Stimulated activated CD8-positive, alpha-beta memory T cell treated with anti-CD3 and anti-CD28 coated beads, Interleukin-7, amount 100 ng/mL, for 48 hours (primary cell): ENCODE measurements at regions not wholly inside any gene's neighbourhood (a gene's known extent, or its start where the extent isn't known, plus 50 kb on each side); places are given as distances from the start of the nearest gene placed in this dataset.

Experiments used
- DNase-seq, 2 donors: peaks; one replicate each; pipeline ENCODE4 v3.0.0-alpha.2; 2020; ENCODE audit warnings: low read depth in 1 of 2; ENCODE audit errors: extremely low read depth in 1 of 2

DNA sequence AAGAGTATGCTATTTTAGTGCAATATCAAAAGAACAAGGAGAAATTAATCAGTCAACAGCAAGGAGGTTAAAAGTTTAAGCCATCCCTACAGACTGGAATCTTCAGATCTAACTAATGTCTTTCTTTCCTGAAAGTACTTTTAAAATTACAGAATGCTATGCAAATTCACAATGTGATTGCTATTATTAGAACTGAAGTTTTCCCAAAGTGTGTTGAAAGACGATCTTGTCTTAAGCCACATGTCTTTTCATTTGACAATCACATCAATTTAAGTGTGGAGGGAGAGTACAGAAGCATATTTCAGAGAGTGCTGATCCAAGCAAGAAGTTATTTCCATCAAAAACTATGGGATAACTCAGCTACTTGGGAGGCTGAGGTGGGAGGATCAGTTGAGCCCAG lies 64.7 kb upstream of the TNIP3 start:
- DNase-seq: no peak

DNA sequence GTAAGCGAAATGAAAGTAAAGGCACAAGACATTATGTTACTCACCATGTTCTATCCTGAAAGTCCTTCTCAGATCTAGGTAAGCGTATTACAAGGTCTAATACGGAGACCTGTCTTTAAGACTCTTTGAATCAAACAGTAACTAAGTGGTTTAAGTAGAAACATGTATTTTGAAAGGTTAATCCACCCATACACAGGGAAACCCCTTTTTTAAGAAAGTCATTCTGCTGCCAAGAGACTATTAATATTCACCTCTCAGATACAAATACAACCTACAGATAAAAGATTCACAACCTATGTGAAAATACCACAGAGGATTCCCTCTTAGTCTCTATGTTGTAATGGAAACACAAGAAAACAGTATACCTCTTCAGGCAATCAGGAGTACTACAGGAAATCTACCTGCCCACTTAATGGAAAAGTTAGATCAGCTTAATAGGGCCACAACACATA lies 63.2 kb upstream of the TNIP3 start:
- DNase-seq: no peak

DNA sequence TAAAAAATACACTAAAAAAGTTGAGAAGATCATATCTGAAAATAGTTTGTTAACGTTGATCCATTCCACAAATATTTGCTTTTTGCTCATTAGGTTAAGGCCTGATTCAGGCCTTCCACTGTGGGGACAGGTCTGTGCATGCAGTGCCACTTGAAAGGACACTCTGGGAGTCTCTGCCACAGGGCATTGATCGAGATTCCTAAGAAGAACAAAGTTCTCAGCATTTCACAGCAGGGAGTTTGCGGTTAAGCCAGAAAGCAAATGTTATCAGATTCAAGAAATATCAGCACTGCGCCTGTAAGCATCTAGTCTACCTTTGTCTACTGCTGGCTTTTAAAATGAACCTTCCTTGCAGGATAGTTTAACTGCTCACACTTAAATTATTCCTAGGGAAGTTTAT lies 62.2 kb upstream of the TNIP3 start:
- DNase-seq: no peak

DNA sequence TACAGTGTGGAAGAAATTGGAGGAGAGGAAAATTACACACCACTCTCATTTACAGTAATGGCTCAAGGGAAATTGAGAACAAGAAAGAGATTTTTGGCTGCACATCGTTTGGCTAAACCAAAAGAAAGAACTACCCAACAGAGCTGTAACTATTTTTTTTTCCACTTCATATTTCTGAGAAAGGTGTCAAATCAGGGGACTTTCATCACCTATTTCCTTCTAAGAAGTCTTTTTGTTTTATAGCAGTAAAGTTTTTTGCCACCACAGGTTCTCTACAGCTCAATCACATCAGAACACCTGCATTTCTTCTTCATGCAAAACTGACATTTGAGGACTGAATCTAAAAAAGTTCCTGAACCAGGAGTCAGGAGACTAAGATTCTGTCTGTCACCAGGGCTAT lies 57.5 kb upstream of the TNIP3 start:
- DNase-seq: no peak

DNA sequence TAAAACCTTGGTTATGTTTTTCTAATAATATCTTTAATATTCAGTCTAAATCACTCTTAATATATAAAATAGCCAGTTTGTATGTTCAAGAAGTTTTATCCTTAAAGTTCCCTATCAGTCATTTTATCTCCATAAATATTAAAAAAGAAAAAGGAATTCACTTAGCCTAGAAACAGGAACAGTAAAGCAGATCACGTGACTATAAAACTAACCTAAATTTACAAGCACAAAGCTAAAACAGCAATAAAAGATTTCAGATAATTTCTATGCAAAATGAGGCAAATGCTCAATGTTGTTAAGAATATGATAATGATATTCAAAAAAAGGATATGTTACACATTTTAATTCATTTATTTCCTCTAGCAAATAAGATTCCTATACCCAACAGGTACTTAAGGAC lies 57.1 kb upstream of the TNIP3 start:
- DNase-seq: no peak

DNA sequence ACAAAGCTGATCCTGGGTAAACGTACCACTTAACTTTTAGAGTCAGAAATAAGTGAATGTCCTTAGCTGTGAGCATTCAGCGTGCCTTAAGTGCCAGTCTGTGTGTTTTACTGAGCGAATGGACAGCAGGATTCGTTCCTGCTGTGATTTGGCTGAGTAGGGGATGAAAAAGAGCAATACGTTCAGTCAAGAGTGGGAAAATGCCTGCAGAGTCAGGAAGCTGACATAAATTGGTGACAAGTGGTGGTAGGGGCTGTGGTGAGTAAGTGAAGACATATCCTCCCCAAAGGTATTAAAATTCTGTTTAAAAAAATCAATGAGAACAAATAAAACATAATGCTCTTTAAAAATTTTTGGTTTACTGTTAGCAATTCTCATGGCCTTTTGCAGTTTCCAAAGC lies 56.6 kb upstream of the TNIP3 start:
- no peak for DNase-seq

DNA sequence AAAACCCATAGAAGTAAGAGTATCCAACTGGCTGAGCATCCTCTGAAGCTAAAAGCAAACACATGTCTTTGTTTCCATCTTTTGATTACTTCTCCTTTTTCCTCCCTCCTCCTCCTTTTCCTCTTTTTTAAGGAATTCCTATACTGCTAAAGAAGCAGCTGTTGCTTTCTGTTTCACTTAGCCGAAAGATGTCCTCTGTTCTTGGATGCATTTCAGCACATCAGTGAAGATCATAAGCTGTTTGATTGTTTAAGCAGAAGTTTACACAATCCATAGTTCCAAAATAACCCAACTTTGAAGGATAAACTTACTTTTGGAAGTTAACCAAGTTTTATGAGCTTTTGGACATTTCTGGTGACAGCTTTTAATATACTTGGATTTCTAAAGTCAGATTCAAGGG lies 55.1 kb upstream of the TNIP3 start:
- no peak for DNase-seq

DNA sequence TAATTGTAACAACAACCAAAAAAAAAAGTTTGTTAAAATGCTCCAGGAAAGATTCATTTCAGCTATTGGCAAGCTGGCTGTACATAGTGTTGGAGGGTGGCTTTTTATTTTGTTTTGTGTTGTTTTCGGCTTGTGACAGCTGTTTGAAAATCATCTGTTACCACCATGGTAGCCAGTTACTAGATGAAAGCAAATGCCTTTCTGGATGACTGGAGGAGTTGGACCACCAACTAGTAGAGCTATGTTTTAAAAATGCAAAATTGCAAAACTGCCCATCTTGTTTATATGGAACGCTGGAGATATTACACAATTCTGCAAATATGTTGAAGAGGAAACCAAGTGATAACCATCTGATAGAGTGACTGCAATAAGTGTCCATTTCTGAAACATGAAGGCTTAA lies 53.2 kb upstream of the TNIP3 start:
- no peak for DNase-seq

DNA sequence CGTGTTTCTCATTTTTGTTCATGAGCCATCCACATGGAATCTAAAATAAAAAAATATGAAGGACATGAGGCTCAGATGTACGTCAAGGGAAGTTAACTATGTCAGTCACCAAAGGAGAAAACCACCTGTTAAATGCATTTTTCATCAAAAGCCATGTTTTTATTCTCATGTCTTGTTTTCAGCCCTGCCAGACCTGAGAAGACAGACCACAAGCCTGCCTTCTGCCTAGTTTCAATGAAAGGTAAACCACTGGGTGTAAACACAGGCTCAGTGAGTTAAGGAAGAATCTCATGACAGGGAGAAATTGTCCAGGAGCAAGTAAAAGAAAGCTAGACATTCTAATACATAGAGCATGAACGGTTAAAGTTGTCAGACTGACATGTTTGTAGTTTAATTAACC lies 52.3 kb upstream of the TNIP3 start:
- DNase-seq: no peak

DNA sequence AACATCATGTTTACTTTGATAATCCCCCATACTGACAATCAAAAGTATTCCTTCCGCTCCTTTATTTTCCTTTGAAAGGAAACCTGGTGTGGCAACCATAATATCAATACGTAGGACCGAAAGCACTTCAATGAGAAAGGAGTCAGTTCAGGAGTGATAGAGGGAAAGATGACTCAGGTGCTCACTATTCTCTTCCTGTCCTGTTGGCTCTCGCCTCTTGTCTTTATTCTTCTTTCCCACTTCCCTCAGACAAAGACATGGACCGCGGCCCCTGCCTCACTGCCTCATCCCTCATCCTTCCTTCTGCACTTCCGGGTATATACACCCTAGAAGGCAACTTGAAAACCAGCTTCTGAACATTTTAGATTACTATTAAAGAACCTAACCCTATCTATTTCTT lies 49.8 kb upstream of the TNIP3 start:
- no peak for DNase-seq
